HG02678 (cell line): ENCODE measurements at regions not wholly inside any gene's neighbourhood (a gene's known extent, or its start where the extent isn't known, plus 50 kb on each side); places are given as distances from the start of the nearest gene placed in this dataset.

Experiments
- ATAC-seq: cut with Tn5 transposase; IDR thresholded peaks from one replicate; pipeline ENCODE4 v1.9.1; 2021; ENCODE audit warnings: mild to moderate bottlenecking, moderate library complexity; ENCODE audit not compliant: unreplicated experiment

- ATAC-seq: no peak
These were observed 187.1 kb upstream of the DDI1 start for GRCh38 chr11:103849366-103849765.

- ATAC-seq: no peak
These were observed 185.8 kb upstream of the DDI1 start for GRCh38 chr11:103850419-103851165.

- no peak for ATAC-seq
These were observed 185.2 kb upstream of the DDI1 start for GRCh38 chr11:103851166-103851651.
